Aorta (tissue), 5 donors: ENCODE measurements at regions not wholly inside any gene's neighbourhood (a gene's known extent, or its start where the extent isn't known, plus 50 kb on each side); places are given as distances from the start of the nearest gene placed in this dataset.

Experiments used
- ATAC-seq: fragments of 200-7000 bp; cut with Tn5 transposase; one replicate; pipeline ENCODE4 v1.9.1; 2022; ENCODE audit warnings: moderate library complexity; ENCODE audit not compliant: low FRiP score
- DNase-seq, 2 donors: peaks; one replicate each; pipeline ENCODE4 v3.0.0-alpha.2; 2020
- H3K27ac ChIP-seq, 2 donors: one replicate each; pipeline ENCODE4 v1.5.1; 2013; ENCODE audit warnings: low read length in 2 of 2, mild to moderate bottlenecking in 2 of 2, moderate library complexity in 2 of 2, control low read depth in 1 of 2, inconsistent platforms in 1 of 2, low read depth in 1 of 2
- H3K27me3 ChIP-seq, 2 donors: one replicate each; pipeline ENCODE4 v1.6.1; 2013; ENCODE audit warnings: control low read depth in 1 of 2, low read length in 1 of 2, mild to moderate bottlenecking in 1 of 2, moderate library complexity in 1 of 2; ENCODE audit not compliant: insufficient read depth in 2 of 2, control insufficient read depth in 1 of 2
- H3K36me3 ChIP-seq, 2 donors: one replicate each; pipeline ENCODE4 v1.6.1; 2013; ENCODE audit warnings: control low read depth in 1 of 2, low read length in 1 of 2, mild to moderate bottlenecking in 1 of 2; ENCODE audit not compliant: insufficient read depth in 2 of 2, control insufficient read depth in 1 of 2
- H3K4me1 ChIP-seq, 2 donors: one replicate each; pipeline ENCODE4 v1.6.1; 2013; ENCODE audit warnings: low read length in 2 of 2, control low read depth in 1 of 2, mild to moderate bottlenecking in 1 of 2, moderate library complexity in 1 of 2; ENCODE audit not compliant: insufficient read depth in 2 of 2, control insufficient read depth in 1 of 2
- H3K4me3 ChIP-seq, 2 donors: one replicate each; pipeline ENCODE4 v1.5.1; 2013; ENCODE audit warnings: low read length in 2 of 2, control low read depth in 1 of 2, mild to moderate bottlenecking in 1 of 2
- H3K9me3 ChIP-seq: one replicate; pipeline ENCODE4 v1.6.1; 2013; ENCODE audit warnings: mild to moderate bottlenecking, low read length; ENCODE audit not compliant: control insufficient read depth
- WGBS, 2 donors: extraction: QIAGEN DNeasy Blood & Tissue Kit; methylation state at CpG; one replicate each; pipeline ENCODE4 v1.1.7; 2013; 5-methylcytosine and 5-hydroxymethylcytosine counted together
- intact Hi-C, 2 donors: fragments of 100-400 bp; cut with DNase I; formaldehyde crosslinking; loops; one replicate each; pipeline versions ENCODE4 v1.14.2 to v1.15.0; 2022
- donor health status: healthy with polysubstance abuse.
- donor health status: Bipolar disorder and iron deficiency.
- donor health status: DM: no; HTN: no; CAD: no.
- donor health status: DM: no; HTN: no; CAD: no.
- donor health status: DM: yes; HTN: yes; CAD: no.

GRCh38 chr11:24078018-24078417 lies 418.8 kb upstream of the LUZP2 start:
- H3K4me3 ChIP-seq = no peak overlapping the region
- intact Hi-C loops = no loop called here
- H3K4me1 ChIP-seq = no peaks in the 10 kb centered on the region
- no peak for DNase-seq
- H3K27ac ChIP-seq = no peak overlapping the region
- no peaks in the 10 kb centered on the region for H3K27me3 ChIP-seq
- no peak for ATAC-seq
- H3K9me3 ChIP-seq = no peaks in the 10 kb centered on the region
- 38 to 47% methylated on average over 3 of the region's 3 CpGs for WGBS, 2 donors
- no peaks in the 10 kb centered on the region for H3K36me3 ChIP-seq

GRCh38 chr11:24082241-24082640 lies 414.6 kb upstream of the LUZP2 start:
- no peaks in the 10 kb centered on the region for H3K36me3 ChIP-seq
- no peak overlapping the region for H3K27ac ChIP-seq
- no peaks in the 10 kb centered on the region for H3K9me3 ChIP-seq
- no peak for ATAC-seq
- no peaks in the 10 kb centered on the region for H3K27me3 ChIP-seq
- H3K4me1 ChIP-seq = no peaks in the 10 kb centered on the region
- intact Hi-C loops = no loop called here
- DNase-seq = no peak
- WGBS, 2 donors = 47 to 61% methylated on average over 1 of the region's 1 CpG
- no peak overlapping the region for H3K4me3 ChIP-seq

- H3K27ac ChIP-seq = no peak overlapping the region
- H3K36me3 ChIP-seq = no peaks in the 10 kb centered on the region
- no peaks in the 10 kb centered on the region for H3K27me3 ChIP-seq
- 72 to 77% methylated on average over 1 of the region's 1 CpG for WGBS, 2 donors
- no peak for ATAC-seq
- intact Hi-C loops = no loop called here
- H3K4me3 ChIP-seq = no peak overlapping the region
- DNase-seq = no peak
- H3K4me1 ChIP-seq = no peaks in the 10 kb centered on the region
- H3K9me3 ChIP-seq = no peaks in the 10 kb centered on the region
Measured at GRCh38 chr11:24082860-24083259, 414.0 kb upstream of the LUZP2 start.

GRCh38 chr11:24084956-24085355 lies 411.9 kb upstream of the LUZP2 start:
- Histone ChIP-seq H3K27ac (no peak overlapping the region), H3K27me3 (no peaks in the 10 kb centered on the region), H3K4me1 (no peaks in the 10 kb centered on the region), H3K36me3 (no peaks in the 10 kb centered on the region), H3K4me3 (no peak overlapping the region), H3K9me3 (no peaks in the 10 kb centered on the region)
- no peak for ATAC-seq
- no peak for DNase-seq
- intact Hi-C loops = no loop called here
- WGBS, 2 donors = 45 to 61% methylated on average over 1 of the region's 1 CpG

- H3K4me3 ChIP-seq = no peak overlapping the region
- no peaks in the 10 kb centered on the region for H3K27me3 ChIP-seq
- no peak overlapping the region for H3K27ac ChIP-seq
- no peak for ATAC-seq
- H3K36me3 ChIP-seq = no peaks in the 10 kb centered on the region
- H3K9me3 ChIP-seq = no peaks in the 10 kb centered on the region
- intact Hi-C loops = no loop called here
- no peak for DNase-seq
- no peaks in the 10 kb centered on the region for H3K4me1 ChIP-seq
- 87 to 90% methylated on average over 2 of the region's 2 CpGs for WGBS, 2 donors
Measured at GRCh38 chr11:24086921-24087320, 409.9 kb upstream of the LUZP2 start.

- no peak for DNase-seq
- Histone ChIP-seq H3K9me3 (no peaks in the 10 kb centered on the region), H3K4me1 (no peaks in the 10 kb centered on the region), H3K36me3 (no peaks in the 10 kb centered on the region), H3K27ac (no peak overlapping the region), H3K27me3 (no peaks in the 10 kb centered on the region), H3K4me3 (no peak overlapping the region)
- WGBS, 2 donors = 84 to 90% methylated on average over 2 of the region's 2 CpGs
- no peak for ATAC-seq
- intact Hi-C loops = no loop called here
Measured at GRCh38 chr11:24091594-24091993, 405.3 kb upstream of the LUZP2 start.

- intact Hi-C loops = no loop called here
- no peaks in the 10 kb centered on the region for H3K9me3 ChIP-seq
- 39 to 41% methylated on average over 2 of the region's 2 CpGs for WGBS, 2 donors
- no peaks in the 10 kb centered on the region for H3K27me3 ChIP-seq
- ATAC-seq (no peak), DNase-seq (no peak)
- no peaks in the 10 kb centered on the region for H3K36me3 ChIP-seq
- H3K27ac ChIP-seq = no peak overlapping the region
- H3K4me3 ChIP-seq = no peak overlapping the region
- no peaks in the 10 kb centered on the region for H3K4me1 ChIP-seq
Measured at GRCh38 chr11:24093375-24093774, 403.5 kb upstream of the LUZP2 start.

GRCh38 chr11:24108609-24109008 lies 388.2 kb upstream of the LUZP2 start:
- ATAC-seq (no peak), DNase-seq (no peak)
- H3K27me3 ChIP-seq = no peaks in the 10 kb centered on the region
- H3K4me1 ChIP-seq = no peaks in the 10 kb centered on the region
- 84 to 91% methylated on average over 3 of the region's 3 CpGs for WGBS, 2 donors
- H3K9me3 ChIP-seq = peaks cover 6% of the 10 kb centered on the region
- no peak overlapping the region for H3K4me3 ChIP-seq
- intact Hi-C loops = no loop called here
- no peaks in the 10 kb centered on the region for H3K36me3 ChIP-seq
- no peak overlapping the region for H3K27ac ChIP-seq

GRCh38 chr11:24122291-24122690 lies 374.6 kb upstream of the LUZP2 start:
- 2 to 6% methylated on average over 3 of the region's 3 CpGs for WGBS, 2 donors

More at GRCh38 chr11:24122291-24122690, 374.6 kb upstream of the LUZP2 start:
- DNase-seq = no peak
- no peak for ATAC-seq
- Histone ChIP-seq H3K27me3 (no peaks in the 10 kb centered on the region), H3K9me3 (no peaks in the 10 kb centered on the region), H3K4me1 (no peaks in the 10 kb centered on the region), H3K36me3 (no peaks in the 10 kb centered on the region), H3K4me3 (no peak overlapping the region), H3K27ac (no peak overlapping the region)
- intact Hi-C loops = no loop called here
